MM.1S (cell line): ENCODE measurements at regions not wholly inside any gene's neighbourhood (a gene's known extent, or its start where the extent isn't known, plus 50 kb on each side); places are given as distances from the start of the nearest gene placed in this dataset.
"Not testable (repeated sequence)": the region's sequence is repeated elsewhere in the genome, so short reads cannot be mapped to it uniquely, and the experiment has no call there.

Experiments
- DNase-seq: peaks from one replicate; pipeline ENCODE4 v3.0.0-alpha.2; 2015
- H2AFZ ChIP-seq: fragments of 300-600 bp; sonication (generic); 2 replicates; pipeline ENCODE4 v1.6.0; 2016; ENCODE audit warnings: antibody characterized with exemption, low read length
- H3F3A ChIP-seq: fragments of 300-600 bp; sonication (generic); 2 replicates; pipeline ENCODE4 v1.6.1; 2016; ENCODE audit warnings: mild to moderate bottlenecking, antibody characterized with exemption, low read length, moderate library complexity, mixed read lengths; ENCODE audit not compliant: insufficient read depth
- H3K27ac ChIP-seq: fragments of 300-600 bp; sonication (generic); 2 replicates; pipeline ENCODE4 v1.5.1; 2016; ENCODE audit warnings: mild to moderate bottlenecking, low read length
- H3K27me3 ChIP-seq: fragments of 300-600 bp; sonication (generic); replicated peaks from 2 replicates; pipeline ENCODE4 v1.6.0; 2016; ENCODE audit warnings: low read length; ENCODE audit not compliant: insufficient read depth
- H3K36me3 ChIP-seq: fragments of 300-600 bp; sonication (generic); replicated peaks from 2 replicates; pipeline ENCODE4 v1.6.1; 2016; ENCODE audit warnings: mild to moderate bottlenecking, low read length, mixed read lengths; ENCODE audit not compliant: insufficient read depth
- H3K4me1 ChIP-seq: fragments of 300-600 bp; sonication (generic); 2 replicates; pipeline ENCODE4 v1.6.1; 2016; ENCODE audit warnings: low read length, mixed read lengths
- H3K4me2 ChIP-seq: fragments of 300-600 bp; sonication (generic); 2 replicates; pipeline ENCODE4 v1.6.0; 2016; ENCODE audit warnings: low read depth, low read length
- H3K4me3 ChIP-seq: fragments of 300-600 bp; sonication (generic); 2 replicates; pipeline ENCODE4 v1.5.1; 2016; ENCODE audit warnings: low read length, mixed read lengths
- H3K79me2 ChIP-seq: fragments of 300-600 bp; sonication (generic); 2 replicates; pipeline ENCODE4 v1.6.1; 2016; ENCODE audit warnings: mixed run types, low read length, mixed read lengths
- H3K9ac ChIP-seq: fragments of 300-600 bp; sonication (generic); 2 replicates; pipeline ENCODE4 v1.6.1; 2016; ENCODE audit warnings: low read length, mixed read lengths
- H3K9me2 ChIP-seq: fragments of 300-600 bp; sonication (generic); replicated peaks from 2 replicates; pipeline ENCODE4 v1.6.1; 2016; ENCODE audit warnings: mild to moderate bottlenecking, low read length, mixed read lengths; ENCODE audit not compliant: insufficient read depth
- H3K9me3 ChIP-seq: fragments of 300-600 bp; sonication (generic); replicated peaks from 2 replicates; pipeline ENCODE4 v1.6.1; 2016; ENCODE audit warnings: mild to moderate bottlenecking, low read length, mixed read lengths; ENCODE audit not compliant: insufficient read depth
- H4K20me1 ChIP-seq: fragments of 300-600 bp; sonication (generic); 2 replicates; pipeline ENCODE4 v1.6.1; 2016; ENCODE audit warnings: mild to moderate bottlenecking, low read length, moderate library complexity, mixed read lengths; ENCODE audit not compliant: insufficient read depth
- EZH2 ChIP-seq: fragments of 300-600 bp; sonication (generic); optimal IDR thresholded peaks from 2 replicates; pipeline ENCODE3; 2017; ENCODE audit warnings: low read depth, mild to moderate bottlenecking, antibody characterized with exemption, low read length, mixed read lengths
- EZH2phosphoT487 ChIP-seq: fragments of 300-600 bp; sonication (generic); IDR thresholded peaks from 2 replicates; pipeline ENCODE4 v1.6.1; 2018; ENCODE audit warnings: antibody characterized with exemption, low read length
- TF ChIP-seq, protein P1 (sequence below): fragments of 300-600 bp; sonication (generic); IDR thresholded peaks from 2 replicates; pipeline ENCODE4 v1.5.1; 2016; ENCODE audit warnings: antibody characterized with exemption, low read length, mixed read lengths

DNA sequence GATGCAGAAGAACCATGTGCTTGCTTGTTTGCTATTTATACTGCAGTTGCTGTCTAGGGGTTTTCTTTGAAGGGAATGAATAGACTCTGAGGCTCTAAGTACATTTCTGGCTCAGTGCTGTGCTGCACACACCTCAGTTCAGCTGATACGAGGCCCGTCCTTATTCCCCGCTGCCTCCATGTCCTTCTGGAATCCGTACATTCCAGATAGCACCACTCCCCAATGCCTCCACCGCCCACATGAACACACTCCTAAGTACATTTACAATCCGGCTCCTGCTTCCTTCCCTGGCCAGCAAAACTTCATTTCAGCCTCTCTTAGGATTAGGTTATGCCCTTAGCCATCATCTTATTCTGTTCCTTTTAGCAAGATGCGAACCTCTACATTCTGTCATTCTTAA is 57.1 kb downstream of the KCNC4 start:
- Histone ChIP-seq H4K20me1 (no peaks in the 10 kb centered on the region), H3F3A (no peaks in the 10 kb centered on the region), H3K36me3 (no peaks in the 10 kb centered on the region), H3K4me2 (no peak overlapping the region), H3K4me1 (peaks cover 6% of the 10 kb centered on the region), H3K79me2 (no peaks in the 10 kb centered on the region), H3K27me3 (no peaks in the 10 kb centered on the region), H2AFZ (no peak overlapping the region), H3K27ac (no peak overlapping the region), H3K9ac (no peak overlapping the region), H3K9me3 (no peaks in the 10 kb centered on the region), H3K4me3 (no peak overlapping the region), H3K9me2 (no peaks in the 10 kb centered on the region)
- DNase-seq, result no peak
- TF ChIP-seq, protein P1, sequence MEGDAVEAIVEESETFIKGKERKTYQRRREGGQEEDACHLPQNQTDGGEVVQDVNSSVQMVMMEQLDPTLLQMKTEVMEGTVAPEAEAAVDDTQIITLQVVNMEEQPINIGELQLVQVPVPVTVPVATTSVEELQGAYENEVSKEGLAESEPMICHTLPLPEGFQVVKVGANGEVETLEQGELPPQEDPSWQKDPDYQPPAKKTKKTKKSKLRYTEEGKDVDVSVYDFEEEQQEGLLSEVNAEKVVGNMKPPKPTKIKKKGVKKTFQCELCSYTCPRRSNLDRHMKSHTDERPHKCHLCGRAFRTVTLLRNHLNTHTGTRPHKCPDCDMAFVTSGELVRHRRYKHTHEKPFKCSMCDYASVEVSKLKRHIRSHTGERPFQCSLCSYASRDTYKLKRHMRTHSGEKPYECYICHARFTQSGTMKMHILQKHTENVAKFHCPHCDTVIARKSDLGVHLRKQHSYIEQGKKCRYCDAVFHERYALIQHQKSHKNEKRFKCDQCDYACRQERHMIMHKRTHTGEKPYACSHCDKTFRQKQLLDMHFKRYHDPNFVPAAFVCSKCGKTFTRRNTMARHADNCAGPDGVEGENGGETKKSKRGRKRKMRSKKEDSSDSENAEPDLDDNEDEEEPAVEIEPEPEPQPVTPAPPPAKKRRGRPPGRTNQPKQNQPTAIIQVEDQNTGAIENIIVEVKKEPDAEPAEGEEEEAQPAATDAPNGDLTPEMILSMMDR, result no peak
- TF ChIP-seq EZH2 (no peak), EZH2phosphoT487 (no peak)

DNA sequence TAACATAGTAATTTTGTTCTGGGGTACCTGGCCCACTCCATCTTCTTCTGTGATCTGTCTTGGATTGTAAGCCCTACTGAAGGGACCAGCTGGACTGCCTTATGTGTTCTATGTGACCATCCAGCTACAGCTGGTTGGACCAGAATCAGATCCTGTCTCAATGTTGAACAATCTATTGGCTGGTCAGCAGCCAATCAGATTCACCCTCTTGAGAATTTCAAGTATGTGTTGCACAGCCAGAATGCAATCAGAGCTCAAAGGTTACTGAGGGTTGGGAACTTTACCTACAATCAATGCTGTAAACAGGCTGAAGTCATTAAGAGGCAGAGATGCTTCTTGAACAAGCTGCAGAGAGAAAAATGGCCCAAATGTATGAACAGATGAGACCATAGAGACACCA is 61.9 kb downstream of the KCNC4 start:
- H3F3A ChIP-seq, result no peaks in the 10 kb centered on the region
- DNase-seq, result no peak
- H3K9me3 ChIP-seq, result no peaks in the 10 kb centered on the region

DNA sequence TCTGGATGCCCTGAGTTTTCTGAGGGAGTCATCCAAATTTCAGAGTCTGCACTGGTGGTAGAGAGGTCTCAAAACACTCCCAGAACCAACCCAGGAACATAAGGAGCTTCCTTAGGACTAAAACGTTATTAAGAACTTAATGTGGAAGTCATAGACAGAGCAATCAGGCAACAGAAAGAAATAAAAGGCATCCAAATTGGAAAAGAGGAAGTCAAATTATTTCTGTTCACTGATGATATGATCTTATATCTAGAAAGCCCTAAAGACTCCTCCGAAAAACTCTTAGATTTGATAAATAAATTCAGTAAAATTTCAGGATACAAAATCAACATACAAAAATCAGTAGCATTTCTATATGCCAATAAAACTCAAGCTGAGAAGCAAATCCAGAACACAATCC is 63.7 kb downstream of the KCNC4 start:
- H4K20me1 ChIP-seq, H3K4me1 ChIP-seq, H2AFZ ChIP-seq, H3K4me3 ChIP-seq, H3K27me3 ChIP-seq, H3K27ac ChIP-seq, H3K4me2 ChIP-seq, H3K79me2 ChIP-seq, H3K36me3 ChIP-seq, H3K9me3 ChIP-seq, DNase-seq, H3F3A ChIP-seq, H3K9ac ChIP-seq, H3K9me2 ChIP-seq: not testable (repeated sequence)

More for the DNA sequence above, 61.9 kb downstream of the KCNC4 start:
- H4K20me1 ChIP-seq, result no peaks in the 10 kb centered on the region
- no peak overlapping the region for H3K4me2 ChIP-seq
- H3K4me1 ChIP-seq, result no peaks in the 10 kb centered on the region
- H3K36me3 ChIP-seq, result no peaks in the 10 kb centered on the region
- H3K9me2 ChIP-seq, result no peaks in the 10 kb centered on the region
- no peak overlapping the region for H3K4me3 ChIP-seq
- H3K79me2 ChIP-seq, result no peaks in the 10 kb centered on the region
- H3K27me3 ChIP-seq, result no peaks in the 10 kb centered on the region
- no peak overlapping the region for H3K9ac ChIP-seq
- H2AFZ ChIP-seq, result no peak overlapping the region
- TF ChIP-seq EZH2 (no peak), EZH2phosphoT487 (no peak)
- TF ChIP-seq, protein P1, result no peak
- no peak overlapping the region for H3K27ac ChIP-seq

DNA sequence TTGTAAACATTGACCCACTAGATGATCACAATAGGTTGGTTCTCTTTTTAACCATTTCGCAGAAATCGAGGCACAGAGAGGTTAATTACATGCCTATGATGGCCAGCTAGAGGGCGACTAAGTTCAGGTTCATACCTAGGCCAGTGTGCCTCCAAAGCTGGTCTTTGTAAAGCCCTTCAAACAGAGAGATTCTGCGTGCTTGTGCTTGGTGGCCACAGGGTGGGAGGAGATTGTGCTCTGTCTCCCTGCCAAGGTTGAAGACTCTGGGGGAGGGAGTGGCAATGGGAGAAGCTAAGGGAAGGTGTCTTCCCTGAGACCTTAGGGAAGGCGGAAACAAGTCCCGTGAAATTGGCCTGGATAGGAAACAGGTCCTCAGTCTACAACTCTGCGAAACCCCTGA is 59.1 kb upstream of the RBM15 start:
- H3K27ac ChIP-seq, result no peak overlapping the region
- H2AFZ ChIP-seq, result no peak overlapping the region
- no peak overlapping the region for H3K4me3 ChIP-seq
- H3K9me3 ChIP-seq, result no peaks in the 10 kb centered on the region
- no peaks in the 10 kb centered on the region for H3K9me2 ChIP-seq
- no peaks in the 10 kb centered on the region for H3K36me3 ChIP-seq
- no peak overlapping the region for H3K4me2 ChIP-seq
- H4K20me1 ChIP-seq, result no peaks in the 10 kb centered on the region
- no peaks in the 10 kb centered on the region for H3K27me3 ChIP-seq
- TF ChIP-seq EZH2 (no peak), EZH2phosphoT487 (no peak)
- TF ChIP-seq, protein P1, result no peak
- no peaks in the 10 kb centered on the region for H3K4me1 ChIP-seq
- no peaks in the 10 kb centered on the region for H3F3A ChIP-seq
- DNase-seq, result no peak
- no peak overlapping the region for H3K9ac ChIP-seq
- no peaks in the 10 kb centered on the region for H3K79me2 ChIP-seq
